Neural progenitor cell (in vitro differentiated cells): ENCODE measurements at regions not wholly inside any gene's neighbourhood (a gene's known extent, or its start where the extent isn't known, plus 50 kb on each side); places are given as distances from the start of the nearest gene placed in this dataset.

Experiments
- DNase-seq: peaks from one replicate; pipeline ENCODE4 v3.0.0-alpha.2; 2016; ENCODE audit warnings: low spot score
- H2AFZ ChIP-seq: fragments of 200-600 bp; sonication (generic); replicated peaks from 2 replicates; pipeline ENCODE4 v1.6.1; 2016; ENCODE audit warnings: antibody characterized with exemption
- H3F3A ChIP-seq: fragments of 200-600 bp; sonication (generic); 2 replicates; pipeline ENCODE4 v1.6.1; 2016; ENCODE audit warnings: antibody characterized with exemption, low read depth
- H3K27ac ChIP-seq: fragments of 200-600 bp; sonication (generic); 2 replicates; pipeline ENCODE4 v1.5.1; 2016; ENCODE audit warnings: mild to moderate bottlenecking
- H3K27me3 ChIP-seq: fragments of 200-600 bp; sonication (generic); 2 replicates; pipeline ENCODE4 v1.6.1; 2016; ENCODE audit warnings: mild to moderate bottlenecking, moderate library complexity
- H3K36me3 ChIP-seq: fragments of 200-600 bp; sonication (generic); 2 replicates; pipeline ENCODE4 v1.5.1; 2016
- H3K4me1 ChIP-seq: fragments of 200-600 bp; sonication (generic); 2 replicates; pipeline ENCODE4 v1.6.1; 2016; ENCODE audit warnings: mixed run types
- H3K4me2 ChIP-seq: fragments of 200-600 bp; sonication (generic); 2 replicates; pipeline ENCODE4 v1.6.1; 2016
- H3K4me3 ChIP-seq: fragments of 200-600 bp; sonication (generic); 2 replicates; pipeline ENCODE4 v1.5.1; 2016
- H3K79me2 ChIP-seq: fragments of 200-600 bp; sonication (generic); 2 replicates; pipeline ENCODE4 v1.6.1; 2016; ENCODE audit warnings: low read depth
- H3K9ac ChIP-seq: fragments of 200-600 bp; sonication (generic); 2 replicates; pipeline ENCODE4 v1.6.1; 2016
- H3K9me3 ChIP-seq: fragments of 200-600 bp; sonication (generic); 2 replicates; pipeline ENCODE4 v1.5.1; 2016; ENCODE audit warnings: low read depth
- H4K20me1 ChIP-seq: fragments of 200-600 bp; sonication (generic); 2 replicates; pipeline ENCODE4 v1.6.1; 2016; ENCODE audit warnings: low read depth
- H3K27ac Mint-ChIP-seq: 3 replicates; pipeline ENCODE4 v1.8.0; 2021; ENCODE audit warnings: mixed read lengths
- H3K27me3 Mint-ChIP-seq: 2 replicates; pipeline ENCODE4 v1.8.0; 2022; ENCODE audit warnings: low read depth, mild to moderate bottlenecking, inconsistent platforms, moderate library complexity, mixed read lengths; ENCODE audit not compliant: insufficient read depth
- H3K36me3 Mint-ChIP-seq: 3 replicates; pipeline ENCODE4 v1.8.0; 2021; ENCODE audit warnings: mixed read lengths
- H3K4me1 Mint-ChIP-seq: 3 replicates; pipeline ENCODE4 v1.8.0; 2021; ENCODE audit warnings: mixed read lengths
- H3K4me3 Mint-ChIP-seq: 3 replicates; pipeline ENCODE4 v1.8.0; 2021; ENCODE audit warnings: mild to moderate bottlenecking, moderate library complexity, mixed read lengths
- H3K9me3 Mint-ChIP-seq: 3 replicates; pipeline ENCODE4 v1.8.0; 2020; ENCODE audit warnings: mixed read lengths
- CTCF ChIP-seq: fragments of 200-600 bp; sonication (generic); IDR thresholded peaks from 2 replicates; pipeline ENCODE4 v1.5.1; 2017; ENCODE audit warnings: antibody characterized with exemption, mild to moderate bottlenecking
- EZH2 ChIP-seq: fragments of 200-600 bp; sonication (generic); IDR thresholded peaks from 2 replicates; pipeline ENCODE4 v1.6.1; 2017; ENCODE audit warnings: antibody characterized with exemption, mild to moderate bottlenecking, moderate library complexity
- EZH2phosphoT487 ChIP-seq: fragments of 200-600 bp; sonication (generic); IDR thresholded peaks from 2 replicates; pipeline ENCODE4 v1.6.1; 2017; ENCODE audit warnings: antibody characterized with exemption

GRCh38 chr3:70621451-70621850 is 309.0 kb upstream of the MDFIC2 start:
- no peak for DNase-seq
- H3K9me3 Mint-ChIP-seq, result no peaks in the 10 kb centered on the region
- H3K36me3 ChIP-seq, result no peaks in the 10 kb centered on the region
- H3K36me3 Mint-ChIP-seq, result no peaks in the 10 kb centered on the region
- no peak overlapping the region for H3K4me3 ChIP-seq
- no peak overlapping the region for H3K27ac ChIP-seq
- no peak overlapping the region for H3K4me2 ChIP-seq
- H3K27ac Mint-ChIP-seq, result no peak overlapping the region
- no peaks in the 10 kb centered on the region for H4K20me1 ChIP-seq
- H3K27me3 Mint-ChIP-seq, result no peaks in the 10 kb centered on the region
- no peaks in the 10 kb centered on the region for H3K27me3 ChIP-seq
- H3K4me1 Mint-ChIP-seq, result no peaks in the 10 kb centered on the region
- no peaks in the 10 kb centered on the region for H3F3A ChIP-seq
- no peak overlapping the region for H3K4me3 Mint-ChIP-seq
- no peak overlapping the region for H3K9ac ChIP-seq
- no peaks in the 10 kb centered on the region for H3K9me3 ChIP-seq
- H2AFZ ChIP-seq, result no peak overlapping the region
- H3K79me2 ChIP-seq, result no peaks in the 10 kb centered on the region
- TF ChIP-seq CTCF (no peak), EZH2phosphoT487 (no peak), EZH2 (no peak)
- H3K4me1 ChIP-seq, result peaks cover 9% of the 10 kb centered on the region

- DNase-seq, result no peak
- H3K4me2 ChIP-seq, result peak overlapping the region; percentile 29
- no peak overlapping the region for H3K27ac ChIP-seq
- TF ChIP-seq EZH2phosphoT487 (no peak), CTCF (no peak), EZH2 (no peak)
- H3K4me1 ChIP-seq, result peaks cover 9% of the 10 kb centered on the region
- H3K27me3 ChIP-seq, result no peaks in the 10 kb centered on the region
- H3K9me3 ChIP-seq, result no peaks in the 10 kb centered on the region
- no peaks in the 10 kb centered on the region for H3F3A ChIP-seq
- Mint-ChIP-seq H3K4me3 (no peak overlapping the region), H3K9me3 (no peaks in the 10 kb centered on the region), H3K27me3 (no peaks in the 10 kb centered on the region), H3K4me1 (no peaks in the 10 kb centered on the region), H3K36me3 (no peaks in the 10 kb centered on the region), H3K27ac (no peak overlapping the region)
- H3K9ac ChIP-seq, result no peak overlapping the region
- no peaks in the 10 kb centered on the region for H3K79me2 ChIP-seq
- no peak overlapping the region for H3K4me3 ChIP-seq
- H2AFZ ChIP-seq, result no peak overlapping the region
- H3K36me3 ChIP-seq, result no peaks in the 10 kb centered on the region
- H4K20me1 ChIP-seq, result no peaks in the 10 kb centered on the region
Measured at GRCh38 chr3:70620956-70621355, 308.5 kb upstream of the MDFIC2 start.

- H3K4me3 Mint-ChIP-seq, result no peak overlapping the region
Measured at GRCh38 chr3:70620367-70620766, 307.9 kb upstream of the MDFIC2 start.

More at GRCh38 chr3:70620367-70620766, 307.9 kb upstream of the MDFIC2 start:
- Mint-ChIP-seq H3K27me3 (no peaks in the 10 kb centered on the region), H3K4me1 (no peaks in the 10 kb centered on the region), H3K27ac (no peak overlapping the region), H3K9me3 (no peaks in the 10 kb centered on the region), H3K36me3 (no peaks in the 10 kb centered on the region)
- H4K20me1 ChIP-seq, result no peaks in the 10 kb centered on the region
- no peaks in the 10 kb centered on the region for H3K9me3 ChIP-seq
- no peaks in the 10 kb centered on the region for H3F3A ChIP-seq
- no peak overlapping the region for H3K4me3 ChIP-seq
- TF ChIP-seq EZH2phosphoT487, result no peak
- no peak for TF ChIP-seq CTCF
- no peak for TF ChIP-seq EZH2
- H2AFZ ChIP-seq, result no peak overlapping the region
- no peaks in the 10 kb centered on the region for H3K27me3 ChIP-seq
- H3K36me3 ChIP-seq, result no peaks in the 10 kb centered on the region
- no peak overlapping the region for H3K27ac ChIP-seq
- H3K4me1 ChIP-seq, result peaks cover 12% of the 10 kb centered on the region
- no peak overlapping the region for H3K9ac ChIP-seq
- H3K79me2 ChIP-seq, result no peaks in the 10 kb centered on the region
- H3K4me2 ChIP-seq, result peak overlapping the region; percentile 29
- DNase-seq, result no peak
